Esophagus squamous epithelium (tissue), 5 donors: ENCODE measurements at regions not wholly inside any gene's neighbourhood (a gene's known extent, or its start where the extent isn't known, plus 50 kb on each side); places are given as distances from the start of the nearest gene placed in this dataset.

ENCODE experiments used
- DNase-seq: peaks from one replicate; lab custom pipeline; 2025; lab: John Stamatoyannopoulos, UW
- H3K27ac ChIP-seq, 4 donors: fragments of 200-600 bp; sonication (generic); one replicate each; pipeline ENCODE4 v1.5.1; 2016 to 2019; ENCODE audit warnings: mild to moderate bottlenecking in 1 of 4
- H3K27me3 ChIP-seq, 4 donors: fragments of 200-600 bp; sonication (generic); 1 replicate in 3 of 4; 2 replicates in 1 of 4; pipeline versions ENCODE4 v1.5.1 to v1.6.0; 2017 to 2021; ENCODE audit warnings: antibody characterized with exemption in 1 of 4
- H3K36me3 ChIP-seq, 3 donors: fragments of 200-600 bp; sonication (generic); one replicate each; pipeline ENCODE4 v1.5.1; 2016 to 2019
- H3K4me1 ChIP-seq, 3 donors: fragments of 200-600 bp; sonication (generic); one replicate each; pipeline ENCODE4 v1.5.1; 2017 to 2019
- H3K4me3 ChIP-seq, 4 donors: fragments of 200-600 bp; sonication (generic); 1 replicate in 3 of 4; 2 replicates in 1 of 4; pipeline ENCODE4 v1.5.1; 2016 to 2019; ENCODE audit warnings: mild to moderate bottlenecking in 2 of 4, moderate library complexity in 1 of 4
- H3K9me3 ChIP-seq, 3 donors: fragments of 200-600 bp; sonication (generic); one replicate each; pipeline ENCODE4 v1.5.1; 2016 to 2019
- CTCF ChIP-seq, 6 experiments: fragments of 450-650 bp in 4 of 6; fragments of 200-600 bp in 2 of 6; sonication (generic) in 2 of 6; IDR thresholded peaks; one replicate each; pipeline ENCODE4 v1.5.1; 2016 to 2019; ENCODE audit warnings: antibody characterized with exemption in 6 of 6, mild to moderate bottlenecking in 4 of 6, moderate library complexity in 4 of 6
- POLR2A ChIP-seq, 4 donors: fragments of 450-650 bp; IDR thresholded peaks; one replicate each; pipeline ENCODE4 v1.6.1; 2017; ENCODE audit warnings: antibody characterized with exemption in 4 of 4, mild to moderate bottlenecking in 4 of 4, moderate library complexity in 3 of 4
- WGBS, 2 donors: methylation state at CpG; one replicate each; pipeline ENCODE4 v1.1.5; 2018; 5-methylcytosine and 5-hydroxymethylcytosine counted together
- intact Hi-C: fragments of 100-400 bp; cut with DNase I; formaldehyde crosslinking; loops from one replicate; pipeline ENCODE4 v1.15.0; 2022
- donor health status: DM: yes; HTN: yes; CAD: no.

GRCh38 chr9:115673599-115673998 is 480.0 kb upstream of the PAPPA start:
- Histone ChIP-seq H3K9me3 (no peaks in the 10 kb centered on the region), H3K36me3 (no peaks in the 10 kb centered on the region), H3K4me3 (no peak overlapping the region), H3K27me3 (no peaks in the 10 kb centered on the region), H3K27ac (no peak overlapping the region), H3K4me1 (peaks cover 0 to 9% (median 0%) of the 10 kb centered on the region in 3 donors)
- 89 to 91% methylated on average over 3 of the region's 3 CpGs for WGBS, 2 donors
- TF ChIP-seq CTCF (IDR thresholded peaks at IDR 0.05) (no peak), POLR2A (IDR thresholded peaks at IDR 0.05) (no peak)
- intact Hi-C loops = no loop called here
- DNase-seq = no peak

GRCh38 chr9:115674091-115674490 is 479.5 kb upstream of the PAPPA start:
- DNase-seq = no peak
- Histone ChIP-seq H3K36me3 (no peaks in the 10 kb centered on the region), H3K27me3 (no peaks in the 10 kb centered on the region), H3K4me3 (no peak overlapping the region), H3K27ac (no peak overlapping the region), H3K9me3 (no peaks in the 10 kb centered on the region), H3K4me1 (peaks cover 0 to 9% (median 0%) of the 10 kb centered on the region in 3 donors)
- TF ChIP-seq CTCF (IDR thresholded peaks at IDR 0.05) (no peak), POLR2A (IDR thresholded peaks at IDR 0.05) (no peak)
- WGBS, 2 donors = 0 to 72% methylated on average over 1 of the region's 1 CpG
- intact Hi-C loops = no loop called here

GRCh38 chr9:115675834-115676233 is 477.8 kb upstream of the PAPPA start:
- peaks cover 0 to 9% (median 0%) of the 10 kb centered on the region in 3 donors for H3K4me1 ChIP-seq
- no peak overlapping the region for H3K27ac ChIP-seq
- no peak for TF ChIP-seq CTCF (IDR thresholded peaks at IDR 0.05)
- TF ChIP-seq POLR2A (IDR thresholded peaks at IDR 0.05) = no peak
- no peaks in the 10 kb centered on the region for H3K36me3 ChIP-seq
- intact Hi-C loops = no loop called here
- H3K9me3 ChIP-seq = no peaks in the 10 kb centered on the region
- WGBS, 2 donors = 60 to 75% methylated on average over 3 of the region's 3 CpGs
- H3K27me3 ChIP-seq = no peaks in the 10 kb centered on the region
- no peak overlapping the region for H3K4me3 ChIP-seq
- DNase-seq = no peak

- no peak overlapping the region for H3K27ac ChIP-seq
- no peaks in the 10 kb centered on the region for H3K9me3 ChIP-seq
- no peak for DNase-seq
- intact Hi-C loops = no loop called here
- TF ChIP-seq CTCF (IDR thresholded peaks at IDR 0.05) (no peak), POLR2A (IDR thresholded peaks at IDR 0.05) (no peak)
- no peaks in the 10 kb centered on the region for H3K27me3 ChIP-seq
- H3K4me3 ChIP-seq = no peak overlapping the region
- 34 to 40% methylated on average over 1 of the region's 1 CpG for WGBS, 2 donors
- no peaks in the 10 kb centered on the region for H3K4me1 ChIP-seq
- H3K36me3 ChIP-seq = no peaks in the 10 kb centered on the region
Measured at GRCh38 chr9:115680231-115680630, 473.4 kb upstream of the PAPPA start.

GRCh38 chr9:115681585-115681984 is 472.0 kb upstream of the PAPPA start:
- Histone ChIP-seq H3K4me1 (no peaks in the 10 kb centered on the region), H3K27me3 (no peaks in the 10 kb centered on the region), H3K36me3 (no peaks in the 10 kb centered on the region), H3K9me3 (no peaks in the 10 kb centered on the region), H3K27ac (no peak overlapping the region), H3K4me3 (no peak overlapping the region)
- TF ChIP-seq POLR2A (IDR thresholded peaks at IDR 0.05) (no peak), CTCF (IDR thresholded peaks at IDR 0.05) (no peak)
- no peak for DNase-seq
- WGBS, 2 donors = 72 to 74% methylated on average over 3 of the region's 3 CpGs
- intact Hi-C loops = no loop called here
